Kidney (tissue), 13 donors: ENCODE measurements at regions not wholly inside any gene's neighbourhood (a gene's known extent, or its start where the extent isn't known, plus 50 kb on each side); places are given as distances from the start of the nearest gene placed in this dataset.
A peak's percentile ranks its signal among the peaks of the same experiment; 100 is the strongest.

Experiments used
- DNase-seq, 5 donors: peaks; one replicate each; pipeline ENCODE4 v3.0.0-alpha.2; 2013 to 2020
- FAIRE-seq: peaks from 2 replicates; lab custom pipeline; 2012; peaks lifted over from hg19 to GRCh38; lab: Jason Lieb, UNC
- H3K27ac ChIP-seq, 2 donors: one replicate each; pipeline ENCODE4 v1.7.0; 2013; ENCODE audit warnings: low read depth in 2 of 2, low read length in 2 of 2, inconsistent platforms in 1 of 2
- H3K27me3 ChIP-seq: one replicate; pipeline ENCODE4 v1.7.1; 2013; ENCODE audit warnings: low read length, inconsistent platforms; ENCODE audit not compliant: control insufficient read depth, insufficient read depth
- H3K36me3 ChIP-seq, 3 donors: one replicate each; pipeline versions ENCODE4 v1.7.0 to v1.7.1; 2013; ENCODE audit warnings: low read length in 3 of 3, control low read depth in 1 of 3, inconsistent platforms in 1 of 3; ENCODE audit not compliant: insufficient read depth in 3 of 3, control insufficient read depth in 2 of 3
- H3K4me1 ChIP-seq, 3 donors: one replicate each; pipeline versions ENCODE4 v1.7.0 to v1.7.1; 2013; ENCODE audit warnings: low read length in 3 of 3, inconsistent platforms in 1 of 3, low read depth in 1 of 3; ENCODE audit not compliant: control insufficient read depth in 2 of 3, insufficient read depth in 2 of 3
- H3K4me3 ChIP-seq, 3 donors: one replicate each; pipeline versions ENCODE4 v1.7.0 to v1.8.1; 2013; ENCODE audit warnings: low read length in 3 of 3, control low read depth in 1 of 3, inconsistent platforms in 1 of 3
- H3K9ac ChIP-seq, 3 donors: one replicate each; pipeline versions ENCODE4 v1.7.0 to v1.7.1; 2013; ENCODE audit warnings: low read length in 3 of 3, control low read depth in 1 of 3, inconsistent platforms in 1 of 3
- H3K9me3 ChIP-seq, 3 donors: one replicate each; pipeline versions ENCODE4 v1.7.0 to v1.7.1; 2013; ENCODE audit warnings: low read length in 3 of 3, control low read depth in 1 of 3, inconsistent platforms in 1 of 3; ENCODE audit not compliant: control insufficient read depth in 2 of 3, insufficient read depth in 1 of 3
- intact Hi-C: fragments of 100-400 bp; cut with DNase I; formaldehyde crosslinking; loops from one replicate; pipeline ENCODE4 v1.11.1; 2022
- TF ChIP-seq, protein P1 (sequence below): IDR thresholded peaks from 3 replicates; pipeline ENCODE4 v1.5.1; 2012; ENCODE audit warnings: mild to moderate bottlenecking, moderate library complexity, borderline replicate concordance; ENCODE audit not compliant: insufficient read depth; ENCODE audit errors: extremely low read depth
- donor health status: control.
- donor health status: control.
- donor health status: control.
- donor health status: control.
- donor health status: control.
- donor health status: DM: yes; HTN: yes; CAD: no.
- donor health status: Normal renal cell carcinoma (clear cell type).

GRCh38 chr6:110041126-110041525, 63.0 kb downstream of the GPR6 start:
- intact Hi-C loops = no loop called here
- Histone ChIP-seq H3K9ac (no peak overlapping the region), H3K36me3 (no peaks in the 10 kb centered on the region), H3K27ac (no peak overlapping the region), H3K4me3 (no peak overlapping the region), H3K9me3 (no peaks in the 10 kb centered on the region), H3K4me1 (no peaks in the 10 kb centered on the region), H3K27me3 (no peaks in the 10 kb centered on the region)
- DNase-seq (no peak), FAIRE-seq (no peak)
- TF ChIP-seq, protein P1, sequence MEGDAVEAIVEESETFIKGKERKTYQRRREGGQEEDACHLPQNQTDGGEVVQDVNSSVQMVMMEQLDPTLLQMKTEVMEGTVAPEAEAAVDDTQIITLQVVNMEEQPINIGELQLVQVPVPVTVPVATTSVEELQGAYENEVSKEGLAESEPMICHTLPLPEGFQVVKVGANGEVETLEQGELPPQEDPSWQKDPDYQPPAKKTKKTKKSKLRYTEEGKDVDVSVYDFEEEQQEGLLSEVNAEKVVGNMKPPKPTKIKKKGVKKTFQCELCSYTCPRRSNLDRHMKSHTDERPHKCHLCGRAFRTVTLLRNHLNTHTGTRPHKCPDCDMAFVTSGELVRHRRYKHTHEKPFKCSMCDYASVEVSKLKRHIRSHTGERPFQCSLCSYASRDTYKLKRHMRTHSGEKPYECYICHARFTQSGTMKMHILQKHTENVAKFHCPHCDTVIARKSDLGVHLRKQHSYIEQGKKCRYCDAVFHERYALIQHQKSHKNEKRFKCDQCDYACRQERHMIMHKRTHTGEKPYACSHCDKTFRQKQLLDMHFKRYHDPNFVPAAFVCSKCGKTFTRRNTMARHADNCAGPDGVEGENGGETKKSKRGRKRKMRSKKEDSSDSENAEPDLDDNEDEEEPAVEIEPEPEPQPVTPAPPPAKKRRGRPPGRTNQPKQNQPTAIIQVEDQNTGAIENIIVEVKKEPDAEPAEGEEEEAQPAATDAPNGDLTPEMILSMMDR = no peak

DNA sequence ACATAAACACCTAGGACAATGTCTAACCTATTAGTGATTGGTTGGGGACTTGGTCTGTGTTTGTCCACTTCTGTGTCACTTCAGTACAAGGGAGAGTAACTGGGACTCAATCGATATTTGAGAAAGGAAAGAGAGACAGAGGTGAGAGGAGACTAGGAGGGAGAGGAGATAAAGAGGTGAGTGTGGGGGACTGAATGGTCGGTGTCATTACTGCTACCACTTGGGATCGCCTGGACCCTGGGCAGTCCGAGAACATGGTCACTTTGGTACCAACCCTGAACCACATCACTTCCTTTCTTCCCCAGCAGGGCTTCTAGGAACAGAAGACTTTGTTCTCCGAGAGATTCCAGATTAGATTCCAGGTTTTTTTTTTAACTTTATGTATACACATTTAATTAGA, 63.7 kb downstream of the GPR6 start:
- Histone ChIP-seq H3K9ac (no peak overlapping the region), H3K4me3 (no peak overlapping the region), H3K4me1 (no peaks in the 10 kb centered on the region), H3K27ac (no peak overlapping the region), H3K9me3 (no peaks in the 10 kb centered on the region), H3K36me3 (no peaks in the 10 kb centered on the region), H3K27me3 (no peaks in the 10 kb centered on the region)
- DNase-seq = no peak
- FAIRE-seq = no peak
- intact Hi-C loops = no loop called here
- TF ChIP-seq, protein P1 = no peak

DNA sequence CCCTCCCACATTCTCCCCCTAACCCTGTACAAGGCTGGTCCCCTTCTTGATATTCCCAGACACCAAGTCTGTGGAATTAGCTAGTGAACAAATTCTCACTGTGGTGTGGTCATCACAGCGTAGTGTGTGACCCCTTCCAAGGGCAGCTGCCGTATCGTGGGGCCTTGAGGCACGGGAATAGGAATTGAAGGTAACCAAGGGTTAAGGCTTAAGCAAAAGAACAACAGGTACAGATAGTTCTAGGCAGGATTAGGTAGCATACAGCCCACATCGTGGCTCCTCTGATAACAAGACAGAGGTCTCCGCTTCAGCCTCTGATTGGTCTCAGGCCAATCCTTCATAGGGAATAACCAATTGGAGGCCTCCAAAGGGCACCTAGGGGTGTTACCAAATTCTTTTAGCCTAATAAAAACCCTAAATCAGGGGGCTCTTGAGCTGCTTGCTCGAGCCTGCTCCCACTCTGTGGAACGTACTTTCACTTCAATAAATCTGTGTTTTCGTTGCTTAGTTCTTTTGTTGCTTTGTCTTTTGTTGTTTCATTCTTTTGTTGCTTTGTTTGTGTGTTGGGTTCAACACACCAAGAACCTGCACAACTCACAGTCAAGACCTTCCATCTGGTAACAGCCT, 64.7 kb downstream of the GPR6 start:
- DNase-seq = no peak
- intact Hi-C loops = no loop called here
- FAIRE-seq = no peak

More for the DNA sequence above, 64.7 kb downstream of the GPR6 start:
- Histone ChIP-seq H3K27ac (peak overlapping the region in 1 of 2 donors; percentile 13), H3K4me1 (no peaks in the 10 kb centered on the region), H3K4me3 (no peak overlapping the region), H3K9me3 (no peaks in the 10 kb centered on the region), H3K27me3 (no peaks in the 10 kb centered on the region), H3K9ac (no peak overlapping the region), H3K36me3 (no peaks in the 10 kb centered on the region)
- TF ChIP-seq, protein P1 = no peak
